PC-3 (cell line): ENCODE measurements at regions not wholly inside any gene's neighbourhood (a gene's known extent, or its start where the extent isn't known, plus 50 kb on each side); places are given as distances from the start of the nearest gene placed in this dataset.

Experiments used
- ATAC-seq: fragments of 200-7000 bp; cut with Tn5 transposase; 2 replicates; pipeline ENCODE4 v1.9.1; 2020; ENCODE audit warnings: mild to moderate bottlenecking, moderate library complexity
- BruUV-seq: library from RNA; stranded (reverse); fragments of 400-500 nt; replicated peaks from 2 replicates; lab custom pipeline; 2021; lab: Mats Ljungman, UMichigan
- CTCF ChIA-PET: fragments of 300-600 bp; sonication (Branson Sonifier 250); formaldehyde crosslinking; loops from one replicate; lab custom pipeline; 2022; ENCODE audit warnings: antibody characterized with exemption; lab: Charles Lee
- POLR2A ChIA-PET: fragments of 300-600 bp; sonication (Branson Sonifier 250); formaldehyde crosslinking; loops from one replicate; lab custom pipeline; 2022; ENCODE audit warnings: antibody characterized with exemption; ENCODE audit not compliant: unreplicated experiment; lab: Charles Lee
- DNase-seq: peaks from one replicate; pipeline ENCODE4 v3.0.0-alpha.2; 2015
- H2AFZ ChIP-seq: fragments of 300-600 bp; sonication (generic); 2 replicates; pipeline ENCODE4 v1.6.0; 2016; ENCODE audit warnings: antibody characterized with exemption, low read length
- H3F3A ChIP-seq: fragments of 300-600 bp; sonication (generic); one replicate; pipeline ENCODE4 v1.6.0; 2017; ENCODE audit warnings: antibody characterized with exemption, low read length, control low read depth, mild to moderate bottlenecking; ENCODE audit not compliant: unreplicated experiment
- H3K27ac ChIP-seq: fragments of 300-600 bp; sonication (generic); 2 replicates; pipeline ENCODE4 v1.5.1; 2016; ENCODE audit warnings: mild to moderate bottlenecking, low read length
- H3K27me3 ChIP-seq: fragments of 300-600 bp; sonication (generic); 2 replicates; pipeline ENCODE4 v1.6.1; 2016; ENCODE audit warnings: low read length, mixed read lengths
- H3K36me3 ChIP-seq: fragments of 300-600 bp; sonication (generic); 2 replicates; pipeline ENCODE4 v1.6.1; 2016; ENCODE audit warnings: low read depth, mixed run types, low read length, mixed read lengths
- H3K4me1 ChIP-seq: fragments of 300-600 bp; sonication (generic); 2 replicates; pipeline ENCODE4 v1.5.1; 2016; ENCODE audit warnings: low read length; ENCODE audit not compliant: insufficient read depth
- H3K4me2 ChIP-seq: fragments of 300-600 bp; sonication (generic); 2 replicates; pipeline ENCODE4 v1.6.0; 2016; ENCODE audit warnings: low read length
- H3K4me3 ChIP-seq: fragments of 300-600 bp; sonication (generic); 2 replicates; pipeline ENCODE4 v1.5.1; 2016; ENCODE audit warnings: mild to moderate bottlenecking, low read length, mixed read lengths
- H3K79me2 ChIP-seq: fragments of 300-600 bp; sonication (generic); 2 replicates; pipeline ENCODE4 v1.6.1; 2017; ENCODE audit warnings: low read length, mixed read lengths
- H3K9ac ChIP-seq: fragments of 300-600 bp; sonication (generic); 2 replicates; pipeline ENCODE4 v1.6.0; 2016; ENCODE audit warnings: mild to moderate bottlenecking, low read length
- H3K9me2 ChIP-seq: fragments of 300-600 bp; sonication (generic); replicated peaks from 2 replicates; pipeline ENCODE4 v1.6.1; 2016; ENCODE audit warnings: mixed run types, low read length, mixed read lengths
- H3K9me3 ChIP-seq: fragments of 300-600 bp; sonication (generic); 2 replicates; pipeline ENCODE4 v1.6.1; 2016; ENCODE audit warnings: low read length, mixed read lengths
- H4K20me1 ChIP-seq: fragments of 300-600 bp; sonication (generic); 2 replicates; pipeline ENCODE4 v1.6.1; 2016; ENCODE audit warnings: low read length, mixed read lengths
- CTCF ChIP-seq: fragments of 300-600 bp; sonication (generic); conservative IDR thresholded peaks from 2 replicates; pipeline ENCODE4 v1.5.1; 2017; ENCODE audit warnings: antibody characterized with exemption, low read depth, mild to moderate bottlenecking, low read length
- EZH2 ChIP-seq: fragments of 300-600 bp; sonication (generic); IDR thresholded peaks from one replicate; pipeline ENCODE4 v1.6.1; 2017; ENCODE audit warnings: antibody characterized with exemption, mild to moderate bottlenecking, low read length; ENCODE audit not compliant: unreplicated experiment
- EZH2phosphoT487 ChIP-seq: fragments of 300-600 bp; sonication (generic); IDR thresholded peaks from 2 replicates; pipeline ENCODE4 v1.6.1; 2018; ENCODE audit warnings: mild to moderate bottlenecking, antibody characterized with exemption, low read length, borderline replicate concordance
- intact Hi-C: fragments of 100-400 bp; cut with micrococcal nuclease; formaldehyde crosslinking; loops from 2 replicates; pipeline ENCODE4 v1.9.0; 2023

GRCh38 chr15:94937242-94937641 is 705.9 kb downstream of the MCTP2 start:
- Histone ChIP-seq H3K79me2 (no peaks in the 10 kb centered on the region), H3K4me3 (no peak overlapping the region), H3K9ac (no peak overlapping the region), H3F3A (no peaks in the 10 kb centered on the region), H3K4me2 (no peak overlapping the region), H4K20me1 (no peaks in the 10 kb centered on the region), H2AFZ (no peak overlapping the region), H3K9me2 (no peaks in the 10 kb centered on the region), H3K27ac (no peak overlapping the region), H3K36me3 (no peaks in the 10 kb centered on the region), H3K9me3 (no peaks in the 10 kb centered on the region), H3K27me3 (no peaks in the 10 kb centered on the region), H3K4me1 (no peaks in the 10 kb centered on the region)
- TF ChIP-seq CTCF: no peak
- no peak for TF ChIP-seq EZH2phosphoT487
- TF ChIP-seq EZH2: no peak
- no TSS peak for BruUV-seq
- intact Hi-C loops: no loop called here
- DNase-seq (no peak), ATAC-seq (no peak)
- CTCF ChIA-PET: no interaction called here
- POLR2A ChIA-PET: no interaction called here

- no peak overlapping the region for H3K9ac ChIP-seq
- intact Hi-C loops: no loop called here
- ATAC-seq: no peak
- ChIA-PET POLR2A (no interaction called here), CTCF (no interaction called here)
- no peak overlapping the region for H3K4me3 ChIP-seq
- H3K79me2 ChIP-seq: no peaks in the 10 kb centered on the region
- BruUV-seq: no TSS peak
- H3K9me2 ChIP-seq: no peaks in the 10 kb centered on the region
- H3K27me3 ChIP-seq: no peaks in the 10 kb centered on the region
- H3K4me2 ChIP-seq: no peak overlapping the region
- no peak overlapping the region for H3K27ac ChIP-seq
- no peak for DNase-seq
- H3F3A ChIP-seq: no peaks in the 10 kb centered on the region
- no peaks in the 10 kb centered on the region for H3K36me3 ChIP-seq
- H4K20me1 ChIP-seq: no peaks in the 10 kb centered on the region
- no peak overlapping the region for H2AFZ ChIP-seq
- H3K9me3 ChIP-seq: no peaks in the 10 kb centered on the region
- H3K4me1 ChIP-seq: no peaks in the 10 kb centered on the region
- TF ChIP-seq EZH2 (no peak), CTCF (no peak), EZH2phosphoT487 (no peak)
Observed at GRCh38 chr15:94943888-94944287, 712.5 kb downstream of the MCTP2 start.

GRCh38 chr15:94951538-94951937 is 720.2 kb downstream of the MCTP2 start:
- TF ChIP-seq EZH2phosphoT487: no peak
- TF ChIP-seq EZH2: no peak
- TF ChIP-seq CTCF: no peak
- Histone ChIP-seq H3K79me2 (no peaks in the 10 kb centered on the region), H3K9me3 (no peaks in the 10 kb centered on the region), H3K27ac (no peak overlapping the region), H3K9ac (no peak overlapping the region), H3K9me2 (no peaks in the 10 kb centered on the region), H3K4me3 (no peak overlapping the region), H3K4me1 (no peaks in the 10 kb centered on the region), H2AFZ (no peak overlapping the region), H3F3A (no peaks in the 10 kb centered on the region), H3K36me3 (no peaks in the 10 kb centered on the region), H3K4me2 (no peak overlapping the region), H4K20me1 (no peaks in the 10 kb centered on the region), H3K27me3 (peaks cover 3% of the 10 kb centered on the region; the same call in 1 of the 2 replicates)
- no TSS peak for BruUV-seq
- POLR2A ChIA-PET: no interaction called here
- DNase-seq (no peak), ATAC-seq (no peak)
- intact Hi-C loops: no loop called here
- CTCF ChIA-PET: no interaction called here
